WTC11 (cell line): ENCODE measurements at regions not wholly inside any gene's neighbourhood (a gene's known extent, or its start where the extent isn't known, plus 50 kb on each side); places are given as distances from the start of the nearest gene placed in this dataset.

Experiments
- ATAC-seq: fragments of 200-7000 bp; cut with Tn5 transposase; 2 replicates; pipeline ENCODE4 v1.10.0; 2021; ENCODE audit warnings: mild to moderate bottlenecking, moderate library complexity
- CTCF ChIA-PET: fragments of 300-600 bp; sonication (Branson Sonifier 250); formaldehyde crosslinking; loops from one replicate; lab custom pipeline; 2021; ENCODE audit warnings: antibody characterized with exemption; lab: Charles Lee
- POLR2A ChIA-PET: fragments of 350-600 bp; sonication (Branson Sonifier 250); formaldehyde crosslinking; loops from one replicate; lab custom pipeline; 2021; ENCODE audit warnings: antibody characterized with exemption; lab: Charles Lee
- DNase-seq: peaks from one replicate; pipeline ENCODE4 v3.0.0; 2021; ENCODE audit warnings: low spot score
- H3K27ac Mint-ChIP-seq: 2 replicates; pipeline ENCODE4 v1.8.0; 2021; ENCODE audit warnings: mixed read lengths
- H3K27me3 Mint-ChIP-seq: 2 replicates; pipeline ENCODE4 v1.8.0; 2021; ENCODE audit warnings: low read depth, mild to moderate bottlenecking, moderate library complexity, mixed read lengths
- H3K36me3 Mint-ChIP-seq: 2 replicates; pipeline ENCODE4 v1.8.0; 2021; ENCODE audit warnings: mixed read lengths
- H3K4me1 Mint-ChIP-seq: 2 replicates; pipeline ENCODE4 v1.8.0; 2022; ENCODE audit warnings: mixed read lengths
- H3K4me3 Mint-ChIP-seq: 2 replicates; pipeline ENCODE4 v1.8.0; 2021; ENCODE audit warnings: mild to moderate bottlenecking, moderate library complexity, mixed read lengths
- H3K9me3 Mint-ChIP-seq: 2 replicates; pipeline ENCODE4 v1.8.0; 2021; ENCODE audit warnings: mixed read lengths
- ARID4B ChIP-seq: sonication (generic); formaldehyde crosslinking; IDR thresholded peaks from 2 replicates; pipeline ENCODE4 v1.8.0; 2023; ENCODE audit warnings: missing genetic modification reagents, mild to moderate bottlenecking, borderline replicate concordance
- ESRRA ChIP-seq: sonication (generic); formaldehyde crosslinking; IDR thresholded peaks from 2 replicates; pipeline ENCODE4 v1.8.1; 2022; ENCODE audit warnings: mild to moderate bottlenecking, missing genetic modification reagents, borderline replicate concordance
- FOXP1 ChIP-seq: sonication (generic); formaldehyde crosslinking; IDR thresholded peaks from 2 replicates; pipeline ENCODE4 v1.8.0; 2022; ENCODE audit warnings: missing genetic modification reagents, mild to moderate bottlenecking, moderate library complexity, borderline replicate concordance
- HMGA2 ChIP-seq: fragments of 250-450 bp; sonication (Bioruptor Pico); IDR thresholded peaks from 2 replicates; pipeline ENCODE4 v1.4.0; 2021; ENCODE audit warnings: mild to moderate bottlenecking, moderate library complexity
- IRF2 ChIP-seq: sonication (generic); formaldehyde crosslinking; IDR thresholded peaks from 2 replicates; pipeline ENCODE4 v1.8.0; 2022; ENCODE audit warnings: low read depth, missing genetic modification reagents, borderline replicate concordance
- MAX ChIP-seq: sonication (generic); formaldehyde crosslinking; IDR thresholded peaks from 2 replicates; pipeline ENCODE4 v1.8.0; 2022; ENCODE audit warnings: mild to moderate bottlenecking, missing genetic modification reagents
- NR1H2 ChIP-seq: sonication (generic); formaldehyde crosslinking; IDR thresholded peaks from 2 replicates; pipeline ENCODE4 v1.9.0; 2021; ENCODE audit warnings: mild to moderate bottlenecking, moderate library complexity, missing genetic modification reagents
- NR2C2 ChIP-seq: sonication (generic); formaldehyde crosslinking; IDR thresholded peaks from 2 replicates; pipeline ENCODE4 v1.8.0; 2022; ENCODE audit warnings: mild to moderate bottlenecking, missing genetic modification reagents
- NR3C1 ChIP-seq: sonication (generic); formaldehyde crosslinking; conservative IDR thresholded peaks from 2 replicates; pipeline ENCODE4 v1.8.1; 2023; ENCODE audit warnings: low read depth, mild to moderate bottlenecking, missing genetic modification reagents
- PRRX2 ChIP-seq: fragments of 250-450 bp; sonication (Bioruptor Pico); IDR thresholded peaks from 2 replicates; pipeline ENCODE4 v1.8.0; 2021; ENCODE audit warnings: mild to moderate bottlenecking
- STAT6 ChIP-seq: sonication (generic); formaldehyde crosslinking; conservative IDR thresholded peaks from 2 replicates; pipeline ENCODE4 v1.8.1; 2023; ENCODE audit warnings: mild to moderate bottlenecking, low read depth, missing genetic modification reagents, moderate library complexity
- ZNF532 ChIP-seq: fragments of 250-450 bp; sonication (Bioruptor Pico); IDR thresholded peaks from 2 replicates; pipeline ENCODE4 v1.9.0; 2021; ENCODE audit warnings: mild to moderate bottlenecking, borderline replicate concordance
- TF ChIP-seq, protein P1 (sequence below): fragments of 250-450 bp; sonication (Bioruptor Pico); IDR thresholded peaks from 2 replicates; pipeline ENCODE4 v1.8.0; 2021; ENCODE audit warnings: mild to moderate bottlenecking

GRCh38 chr1:4512636-4513035 is 141.8 kb upstream of the AJAP1 start (continued):
- TF ChIP-seq IRF2 (CRISPR knock-in tag): no peak

DNA sequence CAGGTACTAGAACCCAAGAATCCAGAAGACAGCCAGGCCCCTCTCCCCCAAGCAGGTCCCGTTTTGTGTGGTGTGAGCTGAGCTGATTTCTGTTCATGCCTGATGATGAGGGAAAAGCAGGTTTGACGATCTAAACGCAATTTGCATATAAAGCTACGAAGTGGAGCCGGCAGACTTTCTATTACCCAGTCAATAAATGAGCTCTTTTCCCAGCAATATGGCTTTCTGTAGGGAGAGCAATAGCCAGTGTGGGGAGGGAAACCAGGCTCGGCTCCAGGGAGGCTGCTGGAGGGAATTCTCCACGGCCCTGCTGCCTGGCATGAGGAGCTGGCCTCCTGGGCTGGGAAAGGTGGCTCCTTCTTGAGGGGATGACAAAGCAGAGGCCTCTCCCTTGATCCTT is 140.7 kb upstream of the AJAP1 start:
- Mint-ChIP-seq H3K9me3 (peaks cover 82% of the 10 kb centered on the region), H3K27me3 (peaks cover 5% of the 10 kb centered on the region), H3K27ac (no peak overlapping the region), H3K36me3 (peaks cover 76% of the 10 kb centered on the region), H3K4me1 (no peaks in the 10 kb centered on the region), H3K4me3 (no peak overlapping the region)
- ATAC-seq: no peak
- POLR2A ChIA-PET: no interaction called here
- no peak for TF ChIP-seq NR3C1
- CTCF ChIA-PET: no interaction called here
- DNase-seq: no peak

GRCh38 chr1:4515727-4516289 is 138.6 kb upstream of the AJAP1 start:
- TF ChIP-seq PRRX2 (CRISPR knock-in tag) (no peak), HMGA2 (no peak), ZNF532 (CRISPR knock-in tag) (no peak), ESRRA (CRISPR knock-in tag) (no peak), NR2C2 (CRISPR knock-in tag) (no peak), FOXP1 (CRISPR knock-in tag) (no peak), MAX (CRISPR knock-in tag) (no peak), ARID4B (CRISPR knock-in tag) (no peak), NR1H2 (CRISPR knock-in tag) (no peak), STAT6 (no peak)
- TF ChIP-seq, protein P1, sequence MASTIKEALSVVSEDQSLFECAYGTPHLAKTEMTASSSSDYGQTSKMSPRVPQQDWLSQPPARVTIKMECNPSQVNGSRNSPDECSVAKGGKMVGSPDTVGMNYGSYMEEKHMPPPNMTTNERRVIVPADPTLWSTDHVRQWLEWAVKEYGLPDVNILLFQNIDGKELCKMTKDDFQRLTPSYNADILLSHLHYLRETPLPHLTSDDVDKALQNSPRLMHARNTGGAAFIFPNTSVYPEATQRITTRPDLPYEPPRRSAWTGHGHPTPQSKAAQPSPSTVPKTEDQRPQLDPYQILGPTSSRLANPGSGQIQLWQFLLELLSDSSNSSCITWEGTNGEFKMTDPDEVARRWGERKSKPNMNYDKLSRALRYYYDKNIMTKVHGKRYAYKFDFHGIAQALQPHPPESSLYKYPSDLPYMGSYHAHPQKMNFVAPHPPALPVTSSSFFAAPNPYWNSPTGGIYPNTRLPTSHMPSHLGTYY: no peak
- H3K27me3 Mint-ChIP-seq: peaks cover 5% of the 10 kb centered on the region
- H3K36me3 Mint-ChIP-seq: peaks cover 78% of the 10 kb centered on the region
- DNase-seq: no peak
- ATAC-seq: no peak
- peaks cover 81% of the 10 kb centered on the region for H3K9me3 Mint-ChIP-seq
- no peak overlapping the region for H3K27ac Mint-ChIP-seq
- no peak overlapping the region for H3K4me3 Mint-ChIP-seq
- no peaks in the 10 kb centered on the region for H3K4me1 Mint-ChIP-seq
- ChIA-PET POLR2A (no interaction called here), CTCF (no interaction called here)
